Left colon (tissue), 2 donors: ENCODE measurements at regions not wholly inside any gene's neighbourhood (a gene's known extent, or its start where the extent isn't known, plus 50 kb on each side); places are given as distances from the start of the nearest gene placed in this dataset.
"Not testable (repeated sequence)": the region's sequence is repeated elsewhere in the genome, so short reads cannot be mapped to it uniquely, and the experiment has no call there.

Experiments used
- ATAC-seq: fragments of 200-7000 bp; cut with Tn5 transposase; one replicate; pipeline ENCODE4 v1.9.1; 2020; ENCODE audit warnings: mild to moderate bottlenecking, moderate library complexity
- DNase-seq, 2 donors: peaks; one replicate each; pipeline ENCODE4 v3.0.0-alpha.2; 2020
- intact Hi-C, 2 donors: fragments of 100-400 bp; cut with DNase I in 1 of 2; cut with micrococcal nuclease in 1 of 2; formaldehyde crosslinking; loops; one replicate each; pipeline versions ENCODE4 v1.11.2 to v1.14.0; 2022; cut with DNase I, micrococcal nuclease
- donor health status: DM: no; HTN: no; CAD: no.
- donor health status: DM: yes; HTN: yes; CAD: no.

GRCh38 chr16:27636453-27637240, 86.7 kb downstream of the KATNIP start:
- ATAC-seq = no peak
- DNase-seq = no peak
- intact Hi-C loops = no loop called here

- peak; percentile 30 to 44 for DNase-seq
- peak; percentile 86 for ATAC-seq
- intact Hi-C loops = no loop called here
Measured at GRCh38 chr16:27638833-27639560, 89.1 kb downstream of the KATNIP start.

- no peak for DNase-seq
- peak; percentile 69 for ATAC-seq
- intact Hi-C loops = no loop called here
Measured at GRCh38 chr16:27639561-27640276, 89.8 kb downstream of the KATNIP start.

GRCh38 chr16:27640277-27640600, 90.3 kb downstream of the KATNIP start:
- intact Hi-C loops = no loop called here
- DNase-seq = no peak
- no peak for ATAC-seq

- ATAC-seq = no peak
- DNase-seq = no peak
- intact Hi-C loops = no loop called here
Measured at GRCh38 chr16:27641260-27641659, 91.3 kb downstream of the KATNIP start.

- ATAC-seq, intact Hi-C loops, DNase-seq: not testable (repeated sequence)
Measured at GRCh38 chr16:27641734-27642415, 91.9 kb downstream of the KATNIP start.

- intact Hi-C loops = no loop called here
- ATAC-seq = no peak
- DNase-seq = no peak
Measured at GRCh38 chr16:27642756-27643155, 92.8 kb downstream of the KATNIP start.

GRCh38 chr16:27644165-27644564, 94.2 kb downstream of the KATNIP start:
- no peak for ATAC-seq
- no peak for DNase-seq
- intact Hi-C loops = no loop called here

- intact Hi-C loops = no loop called here
- ATAC-seq (no peak), DNase-seq (no peak)
Measured at GRCh38 chr16:27645396-27645795, 95.5 kb downstream of the KATNIP start.

- DNase-seq (no peak), ATAC-seq (no peak)
- intact Hi-C loops = no loop called here
Measured at GRCh38 chr16:27646806-27647205, 96.9 kb downstream of the KATNIP start.

GRCh38 chr16:27649021-27649420, 99.1 kb downstream of the KATNIP start:
- DNase-seq = no peak
- ATAC-seq = no peak
- intact Hi-C loops = no loop called here

- peak; percentile 36 to 58 for DNase-seq
- peak; percentile 91 for ATAC-seq
- intact Hi-C loops = no loop called here
Measured at GRCh38 chr16:27650073-27650701, 100.2 kb downstream of the KATNIP start.

GRCh38 chr16:27651301-27651700, 101.4 kb downstream of the KATNIP start:
- intact Hi-C loops = no loop called here
- ATAC-seq = no peak

GRCh38 chr16:27657811-27658210, 107.9 kb downstream of the KATNIP start:
- ATAC-seq (no peak), DNase-seq (no peak)
- intact Hi-C loops = no loop called here

More at GRCh38 chr16:27651301-27651700, 101.4 kb downstream of the KATNIP start:
- DNase-seq = no peak

- DNase-seq (no peak), ATAC-seq (no peak)
- intact Hi-C loops = no loop called here
Measured at GRCh38 chr16:27660507-27660906, 110.6 kb downstream of the KATNIP start.

- intact Hi-C loops, DNase-seq, ATAC-seq: not testable (repeated sequence)
Measured at GRCh38 chr16:27663235-27663634, 113.3 kb downstream of the KATNIP start.

- no peak for ATAC-seq
- no peak for DNase-seq
- intact Hi-C loops = no loop called here
Measured at GRCh38 chr16:27665881-27666280, 115.9 kb downstream of the KATNIP start.

GRCh38 chr16:27670071-27670810, 120.3 kb downstream of the KATNIP start:
- intact Hi-C loops = no loop called here
- ATAC-seq (no peak), DNase-seq (no peak)
